ENCODE measurements at regions not wholly inside any gene's neighbourhood (a gene's known extent, or its start where the extent isn't known, plus 50 kb on each side); places are given as distances from the start of the nearest gene placed in this dataset.

DNA sequence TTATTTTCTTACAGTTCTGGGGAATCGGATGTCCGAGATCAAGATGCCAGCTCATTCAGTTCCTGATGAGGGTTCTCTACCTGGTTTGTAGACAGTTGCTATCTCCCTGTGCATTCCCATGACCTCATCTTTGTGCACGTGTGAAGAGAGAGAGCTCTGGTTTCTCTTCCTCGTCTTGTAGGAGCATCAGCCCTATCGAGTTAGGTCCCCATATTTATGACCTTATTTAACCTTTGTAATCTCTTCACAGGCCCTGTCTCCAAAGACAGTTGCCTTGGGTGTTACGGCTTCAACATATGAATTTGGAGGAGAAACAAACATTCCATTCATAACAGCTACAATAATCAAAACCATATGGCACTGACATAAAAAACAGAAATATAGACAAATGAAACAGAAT lies 455.3 kb downstream of the HACE1 start:
- no peaks in the 10 kb centered on the region for H3K4me1 ChIP-seq
- no peaks in the 10 kb centered on the region for H3K36me3 ChIP-seq
- no peak overlapping the region for H3K27ac ChIP-seq
- no peaks in the 10 kb centered on the region for H3K9me3 ChIP-seq
- H3K27me3 ChIP-seq = no peaks in the 10 kb centered on the region
- TF ChIP-seq POLR2A (IDR thresholded peaks at IDR 0.05) (no peak), POLR2AphosphoS5 (IDR thresholded peaks at IDR 0.05) (no peak), EP300 (IDR thresholded peaks at IDR 0.05; ENCODE audit: low read depth) (no peak)
- TF ChIP-seq, protein P1, sequence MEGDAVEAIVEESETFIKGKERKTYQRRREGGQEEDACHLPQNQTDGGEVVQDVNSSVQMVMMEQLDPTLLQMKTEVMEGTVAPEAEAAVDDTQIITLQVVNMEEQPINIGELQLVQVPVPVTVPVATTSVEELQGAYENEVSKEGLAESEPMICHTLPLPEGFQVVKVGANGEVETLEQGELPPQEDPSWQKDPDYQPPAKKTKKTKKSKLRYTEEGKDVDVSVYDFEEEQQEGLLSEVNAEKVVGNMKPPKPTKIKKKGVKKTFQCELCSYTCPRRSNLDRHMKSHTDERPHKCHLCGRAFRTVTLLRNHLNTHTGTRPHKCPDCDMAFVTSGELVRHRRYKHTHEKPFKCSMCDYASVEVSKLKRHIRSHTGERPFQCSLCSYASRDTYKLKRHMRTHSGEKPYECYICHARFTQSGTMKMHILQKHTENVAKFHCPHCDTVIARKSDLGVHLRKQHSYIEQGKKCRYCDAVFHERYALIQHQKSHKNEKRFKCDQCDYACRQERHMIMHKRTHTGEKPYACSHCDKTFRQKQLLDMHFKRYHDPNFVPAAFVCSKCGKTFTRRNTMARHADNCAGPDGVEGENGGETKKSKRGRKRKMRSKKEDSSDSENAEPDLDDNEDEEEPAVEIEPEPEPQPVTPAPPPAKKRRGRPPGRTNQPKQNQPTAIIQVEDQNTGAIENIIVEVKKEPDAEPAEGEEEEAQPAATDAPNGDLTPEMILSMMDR (IDR thresholded peaks at IDR 0.05) = no peak
- DNase-seq = no peak
- intact Hi-C loops (cut with DNase I; ENCODE audit: low total_unique reads) = no loop called here
- in situ Hi-C loops (cut with MboI; ENCODE audit: low pct_ligation_motif_present in 1 of 4, low pct_unique_long_range_greater_than_20kb in 1 of 4, low sequenced_read_pairs in 3 of 4) = no loop called here
- H3K4me3 ChIP-seq = no peak overlapping the region
- WGBS, 2 donors (ENCODE audit: low coverage in 1 of 2) = 60 to 70% methylated on average over 2 to 6 of the region's 6 CpGs

DNA sequence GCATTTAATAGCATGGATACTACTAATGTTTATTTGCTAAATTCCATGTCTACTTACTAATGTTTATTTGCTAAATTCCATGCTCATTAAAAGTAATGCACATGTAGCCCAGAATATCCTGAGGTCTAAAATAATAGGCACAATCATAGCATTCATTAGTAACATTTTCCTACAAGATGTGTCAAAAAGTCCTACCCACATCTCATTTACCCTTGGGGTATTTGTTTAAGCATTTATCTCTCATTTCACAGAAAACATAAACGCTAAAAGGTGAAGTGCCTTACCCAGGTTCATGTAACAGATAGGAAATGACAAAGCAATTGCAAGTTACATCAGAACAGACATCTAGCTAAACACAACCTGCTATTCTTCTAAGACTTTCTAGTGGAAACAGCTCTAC lies 457.1 kb downstream of the HACE1 start:
- Histone ChIP-seq H3K36me3 (no peaks in the 10 kb centered on the region), H3K27me3 (no peaks in the 10 kb centered on the region), H3K27ac (no peak overlapping the region), H3K4me3 (no peak overlapping the region), H3K4me1 (no peaks in the 10 kb centered on the region), H3K9me3 (no peaks in the 10 kb centered on the region)
- in situ Hi-C loops (cut with MboI; ENCODE audit: low pct_ligation_motif_present in 1 of 4, low pct_unique_long_range_greater_than_20kb in 1 of 4, low sequenced_read_pairs in 3 of 4) (no loop called here), intact Hi-C loops (cut with DNase I; ENCODE audit: low total_unique reads) (no loop called here)
- no peak for TF ChIP-seq POLR2AphosphoS5 (IDR thresholded peaks at IDR 0.05)
- WGBS, 2 donors (ENCODE audit: low coverage in 1 of 2) = 65 to 80% methylated on average over 1 of the region's 1 CpG
- no peak for DNase-seq

DNA sequence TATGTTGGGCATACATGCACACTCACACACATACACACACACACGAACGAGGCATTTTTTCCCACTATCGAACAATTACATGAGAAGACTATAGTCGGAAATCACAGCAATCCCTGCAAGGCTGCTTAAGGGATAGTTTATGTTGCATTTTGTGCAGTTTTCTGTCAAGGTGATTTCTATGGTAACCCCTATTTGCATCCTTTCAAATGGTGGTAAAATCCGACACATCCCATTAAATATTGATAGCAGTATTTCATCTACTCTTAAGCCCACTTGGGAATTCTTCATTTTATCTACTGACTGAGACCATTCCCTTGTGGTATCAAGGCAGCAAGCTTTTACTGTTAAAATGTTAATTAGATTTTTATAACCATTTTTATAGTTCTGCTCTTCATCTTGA lies 457.8 kb downstream of the HACE1 start:
- Histone ChIP-seq H3K36me3 (no peaks in the 10 kb centered on the region), H3K9me3 (no peaks in the 10 kb centered on the region), H3K4me1 (no peaks in the 10 kb centered on the region), H3K4me3 (no peak overlapping the region), H3K27ac (no peak overlapping the region), H3K27me3 (no peaks in the 10 kb centered on the region)
- TF ChIP-seq, protein P1 (IDR thresholded peaks at IDR 0.05) = no peak
- no peak for TF ChIP-seq POLR2A (IDR thresholded peaks at IDR 0.05)
- TF ChIP-seq POLR2AphosphoS5 (IDR thresholded peaks at IDR 0.05) = no peak
- no peak for TF ChIP-seq EP300 (IDR thresholded peaks at IDR 0.05; ENCODE audit: low read depth)
- in situ Hi-C loops (cut with MboI; ENCODE audit: low pct_ligation_motif_present in 1 of 4, low pct_unique_long_range_greater_than_20kb in 1 of 4, low sequenced_read_pairs in 3 of 4) = no loop called here
- no peak for DNase-seq
- 81 to 90% methylated on average over 4 to 5 of the region's 5 CpGs for WGBS, 2 donors (ENCODE audit: low coverage in 1 of 2)
- intact Hi-C loops (cut with DNase I; ENCODE audit: low total_unique reads) = no loop called here

DNA sequence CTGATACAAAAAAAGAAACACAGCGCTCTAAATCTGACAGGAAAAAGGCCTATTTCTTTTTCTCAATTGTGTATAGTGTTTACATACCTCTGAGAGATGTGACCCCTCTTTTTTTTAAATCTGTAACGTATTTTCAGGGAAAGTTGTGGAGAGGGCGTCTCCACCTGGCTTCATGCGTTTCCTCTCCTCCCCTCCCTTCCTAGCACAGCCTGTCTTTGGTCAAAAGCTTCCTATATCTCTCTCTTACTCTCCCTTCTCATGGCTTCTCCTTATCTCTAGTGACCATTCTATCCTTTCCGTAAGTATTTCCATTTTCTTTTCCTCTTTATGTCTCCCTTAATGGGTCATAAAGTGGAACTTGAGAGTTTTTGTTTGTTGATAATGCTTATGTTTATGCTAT lies 458.9 kb downstream of the HACE1 start:
- no peak for DNase-seq
- Histone ChIP-seq H3K4me1 (no peaks in the 10 kb centered on the region), H3K9me3 (no peaks in the 10 kb centered on the region), H3K27me3 (no peaks in the 10 kb centered on the region), H3K4me3 (no peak overlapping the region), H3K36me3 (no peaks in the 10 kb centered on the region), H3K27ac (no peak overlapping the region)
- TF ChIP-seq POLR2A (IDR thresholded peaks at IDR 0.05) = no peak
- no peak for TF ChIP-seq EP300 (IDR thresholded peaks at IDR 0.05; ENCODE audit: low read depth)
- intact Hi-C loops (cut with DNase I; ENCODE audit: low total_unique reads) (no loop called here), in situ Hi-C loops (cut with MboI; ENCODE audit: low pct_ligation_motif_present in 1 of 4, low pct_unique_long_range_greater_than_20kb in 1 of 4, low sequenced_read_pairs in 3 of 4) (no loop called here)
- 67 to 71% methylated on average over 4 to 5 of the region's 5 CpGs for WGBS, 2 donors (ENCODE audit: low coverage in 1 of 2)

DNA sequence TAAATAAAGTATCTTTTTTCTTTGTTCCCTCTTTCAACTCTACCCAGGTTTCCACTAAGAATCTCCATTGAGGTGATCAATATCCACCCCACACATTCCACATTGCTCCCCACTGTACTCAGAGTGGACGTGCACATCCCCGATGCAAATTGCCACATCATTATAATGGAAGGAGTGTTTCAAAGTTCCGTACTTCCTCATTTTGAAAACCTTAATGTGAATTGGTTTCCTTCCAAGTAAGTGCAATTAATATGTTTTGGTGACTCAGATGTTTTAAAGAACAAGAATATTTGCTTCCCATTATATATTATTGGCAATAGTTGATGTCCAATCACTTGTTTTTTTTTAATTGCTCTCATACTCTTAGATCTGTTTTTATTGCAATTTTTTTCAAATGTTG lies 463.6 kb downstream of the HACE1 start:
- no peak overlapping the region for H3K27ac ChIP-seq
- TF ChIP-seq POLR2A (IDR thresholded peaks at IDR 0.05) (no peak), POLR2AphosphoS5 (IDR thresholded peaks at IDR 0.05) (no peak), EP300 (IDR thresholded peaks at IDR 0.05; ENCODE audit: low read depth) (no peak)
- TF ChIP-seq, protein P1 (IDR thresholded peaks at IDR 0.05) = no peak
- no peaks in the 10 kb centered on the region for H3K9me3 ChIP-seq
- in situ Hi-C loops (cut with MboI; ENCODE audit: low pct_ligation_motif_present in 1 of 4, low pct_unique_long_range_greater_than_20kb in 1 of 4, low sequenced_read_pairs in 3 of 4) (no loop called here), intact Hi-C loops (cut with DNase I; ENCODE audit: low total_unique reads) (no loop called here)
- H3K36me3 ChIP-seq = no peaks in the 10 kb centered on the region
- H3K4me1 ChIP-seq = no peaks in the 10 kb centered on the region
- H3K4me3 ChIP-seq = no peak overlapping the region
- WGBS, 2 donors (ENCODE audit: low coverage in 1 of 2) = 30 to 37% methylated on average over 3 of the region's 3 CpGs
- DNase-seq = no peak
- H3K27me3 ChIP-seq = no peaks in the 10 kb centered on the region
